Activated T-cell treated with anti-CD3 and anti-CD28 coated beads for 1 hour (primary cell): ENCODE measurements at regions not wholly inside any gene's neighbourhood (a gene's known extent, or its start where the extent isn't known, plus 50 kb on each side); places are given as distances from the start of the nearest gene placed in this dataset.
A peak's percentile ranks its signal among the peaks of the same experiment; 100 is the strongest.
"Not testable (repeated sequence)": the region's sequence is repeated elsewhere in the genome, so short reads cannot be mapped to it uniquely, and the experiment has no call there.

Experiments
- DNase-seq: peaks from one replicate; pipeline ENCODE4 v3.0.0-alpha.2; 2020; ENCODE audit warnings: low read depth

DNA sequence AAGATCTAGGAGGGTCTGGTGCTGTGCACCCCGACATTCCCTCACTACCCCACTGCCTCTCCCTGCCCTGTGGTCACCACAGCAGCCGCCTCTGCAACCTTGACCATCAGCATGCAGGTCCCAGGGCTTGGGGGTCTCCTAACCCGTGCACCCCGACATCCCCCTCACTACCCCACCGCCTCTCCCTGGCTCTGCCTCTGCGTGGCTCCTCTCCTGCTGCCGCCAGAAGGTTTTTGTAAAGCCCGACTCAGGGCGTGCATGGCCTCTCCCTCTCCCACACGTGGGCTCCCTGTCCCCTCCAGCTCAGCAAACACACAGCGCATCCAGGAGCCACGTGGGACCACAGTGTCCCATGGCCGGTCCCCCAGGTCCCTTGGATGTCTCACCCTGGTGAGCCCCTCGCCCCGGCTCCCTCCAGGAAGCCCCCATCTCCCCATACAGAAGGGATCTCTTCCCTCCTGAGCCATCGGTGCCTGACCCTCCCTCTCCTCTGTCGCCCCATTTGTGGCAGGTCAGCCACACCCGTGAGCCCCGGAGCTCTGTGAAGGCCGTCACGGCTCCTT, 112.5 kb upstream of the LPCAT1 start:
- not testable (repeated sequence) for DNase-seq

GRCh38 chr5:1635477-1635876, 111.7 kb upstream of the LPCAT1 start:
- DNase-seq: not testable (repeated sequence)

- DNase-seq: no peak
These were observed 110.5 kb upstream of the LPCAT1 start for GRCh38 chr5:1634337-1634661.

DNA sequence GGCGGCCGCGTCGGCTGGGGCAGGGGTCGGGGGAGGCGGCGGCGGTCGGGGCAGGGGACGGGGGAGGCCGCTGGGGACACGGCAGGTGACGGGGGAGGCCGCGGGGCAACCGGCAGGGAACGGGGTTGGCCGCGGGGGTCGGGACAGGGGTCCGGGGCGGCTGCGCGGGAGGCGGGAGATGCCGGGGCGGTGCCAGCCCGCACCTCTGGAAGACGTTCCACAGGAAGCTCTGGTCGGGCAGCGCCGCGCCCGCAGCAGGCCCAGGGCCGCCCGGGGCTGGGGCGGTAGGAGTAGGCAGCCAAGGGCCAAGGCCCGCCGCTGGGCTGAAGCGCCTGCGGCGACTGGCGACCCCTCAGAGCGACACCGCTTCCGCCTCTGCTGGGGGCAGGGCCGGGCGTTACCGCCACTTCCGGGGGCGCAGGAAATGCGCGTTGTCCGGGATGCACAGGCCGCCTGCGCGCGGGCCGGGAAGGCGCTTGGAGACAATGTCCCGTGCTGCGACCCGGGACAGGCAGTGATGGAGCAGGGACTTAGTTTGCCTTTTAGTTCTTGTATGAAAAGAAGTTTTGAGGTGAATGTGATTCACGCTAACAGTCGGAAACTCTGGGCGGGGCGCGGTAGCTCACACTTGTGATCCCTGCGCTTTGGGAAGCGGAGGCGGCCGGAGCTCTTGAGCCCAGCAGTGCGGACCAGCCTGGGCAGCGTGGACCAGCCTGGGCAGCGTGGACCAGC, 110.0 kb upstream of the LPCAT1 start:
- peak; percentile 54 for DNase-seq

DNA sequence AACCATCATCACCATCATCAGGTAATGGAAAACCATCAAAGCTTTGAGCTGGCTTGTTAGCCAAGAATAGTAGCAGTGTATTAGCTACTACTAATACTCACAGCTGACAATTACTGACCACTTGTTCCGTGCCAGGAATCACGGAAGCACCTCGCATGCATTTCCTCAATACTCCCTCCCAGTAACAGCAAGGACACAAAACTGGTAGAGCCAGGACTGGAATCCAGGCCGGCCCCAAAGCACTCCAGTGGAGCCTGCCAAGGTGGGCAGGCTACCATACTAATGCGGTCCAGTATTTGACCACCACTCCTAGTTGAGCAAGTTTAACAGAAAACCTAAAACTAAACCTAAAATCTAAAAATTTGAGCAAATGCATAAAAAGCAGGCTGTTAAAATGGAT, 107.2 kb upstream of the LPCAT1 start:
- not testable (repeated sequence) for DNase-seq

DNA sequence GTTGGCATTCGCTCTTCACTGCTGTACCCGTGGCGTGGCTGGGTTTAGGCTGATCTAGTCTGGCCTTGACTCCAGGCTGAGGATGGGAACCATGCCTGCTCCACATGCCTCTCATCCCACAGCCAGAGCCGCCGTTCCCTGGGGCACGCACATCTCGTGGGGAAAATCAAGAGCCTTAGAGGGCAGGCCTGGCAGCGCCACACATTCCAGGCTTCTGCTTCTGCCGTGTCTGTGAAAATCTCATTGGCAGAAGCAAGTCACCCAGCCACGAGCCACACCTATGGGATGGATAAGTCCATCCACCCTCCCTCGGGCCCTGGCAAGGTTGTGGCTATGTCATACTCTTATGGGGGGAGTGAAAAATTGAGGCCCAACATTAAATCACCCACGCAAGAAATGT, 102.6 kb upstream of the LPCAT1 start:
- DNase-seq: not testable (repeated sequence)

- DNase-seq: not testable (repeated sequence)
These were observed 95.8 kb upstream of the LPCAT1 start for GRCh38 chr5:1619531-1619930.

DNA sequence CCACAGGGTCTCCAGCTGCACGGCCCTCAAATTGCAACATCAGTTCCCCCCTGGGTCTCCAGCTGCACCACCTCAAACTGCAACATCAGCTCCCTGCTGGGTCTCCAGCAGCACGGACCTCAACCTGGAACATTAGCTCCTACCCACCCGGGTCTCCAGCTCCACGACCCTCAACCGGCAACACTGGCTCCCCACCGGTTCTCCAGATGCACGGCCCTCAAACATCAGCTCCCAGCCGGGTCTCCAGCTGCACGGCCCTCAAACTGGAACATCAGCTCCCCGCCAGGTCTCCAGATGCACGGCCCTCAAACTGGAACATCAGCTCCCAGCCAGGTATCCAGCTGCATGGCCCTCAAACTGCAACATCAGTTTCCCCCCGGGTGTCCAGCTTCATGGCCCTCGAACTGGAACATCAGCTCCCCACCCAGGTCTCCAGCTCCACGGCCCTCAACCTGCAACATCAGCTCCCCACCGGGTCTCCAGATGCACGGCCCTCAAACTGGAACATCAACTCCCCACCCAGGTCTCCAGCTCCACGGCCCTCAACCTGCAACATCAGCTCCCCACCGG, 94.6 kb upstream of the LPCAT1 start:
- not testable (repeated sequence) for DNase-seq

DNA sequence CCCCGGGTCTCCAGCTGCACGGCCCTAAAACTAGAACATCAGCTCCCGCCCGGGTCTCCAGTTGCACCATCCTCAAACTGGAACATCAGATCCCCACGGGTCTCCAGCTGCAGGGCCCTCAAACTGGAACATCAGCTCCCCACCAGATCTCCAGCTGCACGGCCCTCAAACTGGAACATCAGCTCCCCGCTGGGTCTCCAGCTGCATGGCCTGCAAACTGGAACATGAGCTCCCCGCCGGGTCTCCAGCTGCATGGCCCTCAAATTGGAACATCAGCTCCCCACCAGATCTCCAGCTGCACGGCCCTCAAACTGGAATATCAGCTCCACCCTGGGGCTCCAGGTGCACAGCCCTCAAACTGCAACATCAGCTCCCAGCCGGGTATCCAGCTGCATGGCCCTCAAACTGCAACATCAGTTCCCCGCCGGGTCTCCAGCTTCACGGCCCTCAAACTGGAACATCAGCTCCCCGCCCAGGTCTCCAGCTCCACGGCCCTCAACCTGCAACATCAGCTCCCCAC, 93.5 kb upstream of the LPCAT1 start:
- not testable (repeated sequence) for DNase-seq

GRCh38 chr5:1613515-1613914, 89.8 kb upstream of the LPCAT1 start:
- not testable (repeated sequence) for DNase-seq

GRCh38 chr5:1610526-1610925, 86.8 kb upstream of the LPCAT1 start:
- not testable (repeated sequence) for DNase-seq

- DNase-seq: not testable (repeated sequence)
These were observed 85.4 kb upstream of the LPCAT1 start for GRCh38 chr5:1609111-1609510.

- DNase-seq: not testable (repeated sequence)
These were observed 84.6 kb upstream of the LPCAT1 start for GRCh38 chr5:1608336-1608735.

GRCh38 chr5:1606951-1607350, 83.2 kb upstream of the LPCAT1 start:
- DNase-seq: not testable (repeated sequence)

DNA sequence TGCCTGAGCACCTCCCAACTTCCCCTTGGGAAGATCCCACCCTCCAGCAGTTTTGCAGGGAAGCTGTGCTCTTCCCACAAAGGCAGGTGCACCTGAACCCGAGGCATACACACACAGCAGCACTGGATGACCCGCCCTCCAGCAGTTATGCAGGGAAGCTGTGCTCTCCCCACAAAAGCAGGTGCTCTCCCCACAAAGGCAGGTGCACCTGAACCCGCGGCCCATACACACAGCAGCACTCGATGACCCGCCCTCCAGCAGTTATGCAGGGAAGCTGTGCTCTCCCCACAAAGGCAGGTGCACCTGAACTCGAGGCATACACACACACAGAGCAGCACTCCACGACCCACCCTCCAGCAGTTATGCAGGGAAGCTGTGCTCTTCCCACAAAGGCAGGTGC, 80.2 kb upstream of the LPCAT1 start:
- DNase-seq: not testable (repeated sequence)

DNA sequence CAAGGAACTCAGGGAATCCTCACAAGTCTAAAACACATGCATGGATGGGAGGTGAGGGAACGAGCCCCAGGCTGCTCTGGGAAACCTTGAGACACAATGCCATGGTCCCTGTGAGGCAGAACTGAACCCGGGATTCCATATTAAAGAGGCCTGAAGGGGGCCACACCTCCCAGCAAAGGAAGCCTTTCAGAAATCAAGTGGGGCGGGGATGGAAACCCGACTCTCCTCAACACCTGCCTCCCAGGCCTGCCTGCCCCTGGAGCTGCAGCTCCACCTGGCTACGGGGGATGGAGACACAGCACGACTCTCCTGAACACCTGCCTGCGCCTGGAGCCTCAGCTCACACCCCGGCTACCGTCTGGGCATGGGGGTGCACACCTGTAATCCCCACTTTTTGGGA, 77.8 kb upstream of the LPCAT1 start:
- not testable (repeated sequence) for DNase-seq

DNA sequence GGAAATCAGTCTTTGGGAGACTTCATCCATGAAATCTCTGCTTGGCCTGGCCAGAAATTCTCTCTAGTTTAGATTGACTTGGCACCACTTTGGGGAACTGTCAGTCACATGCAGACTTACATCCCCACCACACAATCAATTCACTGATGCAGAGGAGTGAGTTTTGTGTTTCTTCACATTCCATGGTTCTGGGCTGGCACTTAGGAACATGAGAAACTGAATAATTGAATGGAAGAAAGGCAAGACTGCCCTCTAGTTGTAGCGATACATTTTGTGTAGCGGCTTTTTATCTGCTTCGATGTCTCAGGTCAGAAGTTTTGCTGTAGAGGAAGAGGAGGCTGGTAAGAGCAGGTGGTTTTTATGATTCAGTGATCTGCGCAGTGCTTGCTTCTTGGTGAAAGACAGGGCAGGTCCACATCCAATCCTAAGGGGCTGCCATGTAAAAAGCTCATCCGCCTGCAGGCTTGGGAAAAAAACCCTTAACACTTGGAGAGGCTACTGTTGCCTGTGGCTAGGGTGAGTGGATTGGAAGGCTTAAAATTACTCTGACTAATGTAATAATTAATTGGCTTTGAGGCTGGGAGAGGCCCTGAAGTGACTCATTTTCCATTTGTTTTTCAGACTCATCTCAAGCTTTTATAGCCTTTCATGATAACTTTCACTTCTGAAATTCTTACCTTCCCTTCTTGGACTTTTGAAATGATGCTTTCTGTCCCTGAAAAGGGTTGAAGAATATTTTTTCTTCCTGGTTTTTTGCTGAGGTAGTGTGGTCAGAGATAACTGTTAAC, 75.4 kb upstream of the LPCAT1 start:
- not testable (repeated sequence) for DNase-seq

GRCh38 chr5:1597093-1597473, 73.3 kb upstream of the LPCAT1 start:
- not testable (repeated sequence) for DNase-seq

GRCh38 chr5:1596462-1597092, 72.8 kb upstream of the LPCAT1 start:
- DNase-seq: not testable (repeated sequence)

GRCh38 chr5:1594357-1595106, 70.8 kb upstream of the LPCAT1 start:
- DNase-seq: peak; percentile 61

DNA sequence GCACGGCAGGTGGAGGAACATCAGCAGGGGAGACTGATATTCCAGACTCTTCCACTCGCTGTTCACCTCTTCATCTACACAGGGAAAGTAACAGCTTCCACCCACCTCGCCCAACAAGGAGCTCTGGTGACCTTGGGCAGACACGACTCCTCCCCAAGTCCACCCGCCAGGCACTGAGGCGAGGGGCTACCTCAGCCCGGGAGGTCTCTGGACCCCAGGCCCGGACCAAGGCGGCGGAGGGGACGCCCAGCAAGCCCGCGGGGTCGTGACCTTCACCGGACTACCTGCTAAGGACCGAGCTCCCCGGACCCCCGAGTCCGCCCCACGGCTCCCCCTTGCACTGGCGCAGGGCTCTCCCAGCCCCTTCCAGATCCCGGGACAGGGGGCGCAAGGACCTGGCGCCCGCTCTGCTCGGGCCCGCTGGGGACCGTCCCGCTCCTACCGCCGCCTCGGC, 70.2 kb upstream of the LPCAT1 start:
- no peak for DNase-seq
